Neural cell (in vitro differentiated cells): ENCODE measurements at regions not wholly inside any gene's neighbourhood (a gene's known extent, or its start where the extent isn't known, plus 50 kb on each side); places are given as distances from the start of the nearest gene placed in this dataset.
A peak's percentile ranks its signal among the peaks of the same experiment; 100 is the strongest.

Experiments
- CTCF ChIP-seq: fragments of 450-650 bp; IDR thresholded peaks from 2 replicates; pipeline ENCODE4 v1.5.1; 2014; ENCODE audit warnings: antibody characterized with exemption, mild to moderate bottlenecking, moderate library complexity; ENCODE audit not compliant: poor library complexity, severe bottlenecking
- EZH2 ChIP-seq: fragments of 200-600, 300-800 bp; shearing (Covaris generic), sonication (generic); IDR thresholded peaks from 2 replicates; pipeline ENCODE4 v1.6.1; 2014; ENCODE audit warnings: antibody characterized with exemption, low read length, borderline replicate concordance, mild to moderate bottlenecking; ENCODE audit not compliant: insufficient read depth, poor library complexity, severe bottlenecking
- POLR2AphosphoS5 ChIP-seq: IDR thresholded peaks from 2 replicates; pipeline ENCODE4 v1.6.1; 2012
- REST ChIP-seq: IDR thresholded peaks from 2 replicates; pipeline ENCODE4 v1.6.1; 2012; ENCODE audit warnings: borderline replicate concordance

GRCh38 chr2:53467467-53468180 is 300.0 kb upstream of the CHAC2 start:
- no peak for TF ChIP-seq REST
- TF ChIP-seq CTCF, result no peak
- TF ChIP-seq POLR2AphosphoS5, result peak; percentile 18
- no peak for TF ChIP-seq EZH2
